Neuronal stem cell (in vitro differentiated cells): ENCODE measurements at regions not wholly inside any gene's neighbourhood (a gene's known extent, or its start where the extent isn't known, plus 50 kb on each side); places are given as distances from the start of the nearest gene placed in this dataset.

ENCODE experiments used
- DNase-seq: peaks from one replicate; pipeline ENCODE4 v3.0.0-alpha.2; 2013; ENCODE audit warnings: low spot score
- H2AFZ ChIP-seq: one replicate; pipeline ENCODE4 v1.6.1; 2013; ENCODE audit warnings: mild to moderate bottlenecking, low read length, inconsistent platforms
- H2AK5ac ChIP-seq: 2 replicates; pipeline ENCODE4 v1.6.1; 2013; ENCODE audit warnings: low read depth, mild to moderate bottlenecking, inconsistent platforms, low read length, moderate library complexity, mixed read lengths
- H2BK120ac ChIP-seq: 2 replicates; pipeline ENCODE4 v1.6.1; 2013; ENCODE audit warnings: low read depth, mild to moderate bottlenecking, inconsistent platforms, low read length, moderate library complexity, mixed read lengths
- H2BK12ac ChIP-seq: one replicate; pipeline ENCODE4 v1.6.1; 2013; ENCODE audit warnings: low read length, inconsistent platforms
- H2BK15ac ChIP-seq: 2 replicates; pipeline ENCODE4 v1.6.1; 2013; ENCODE audit warnings: mild to moderate bottlenecking, low read length, inconsistent platforms, mixed read lengths
- H2BK5ac ChIP-seq: one replicate; pipeline ENCODE4 v1.6.1; 2013; ENCODE audit warnings: inconsistent platforms, mild to moderate bottlenecking, low read length, moderate library complexity
- H3K14ac ChIP-seq: one replicate; pipeline ENCODE4 v1.6.1; 2013; ENCODE audit warnings: low read length, inconsistent platforms
- H3K18ac ChIP-seq: 2 replicates; pipeline ENCODE4 v1.6.1; 2013; ENCODE audit warnings: low read length, inconsistent platforms
- H3K23ac ChIP-seq: 2 replicates; pipeline ENCODE4 v1.6.1; 2013; ENCODE audit warnings: low read depth, mild to moderate bottlenecking, mixed read lengths, low read length, inconsistent platforms; ENCODE audit not compliant: poor library complexity
- H3K27ac ChIP-seq: replicated peaks from 3 replicates; pipeline ENCODE4 v1.5.1; 2013; ENCODE audit warnings: low read length, inconsistent platforms
- H3K27me3 ChIP-seq, 3 experiments: 2 replicates each; pipeline ENCODE4 v1.6.1; 2013; ENCODE audit warnings: low read length in 3 of 3, mild to moderate bottlenecking in 2 of 3, inconsistent platforms in 1 of 3, low read depth in 1 of 3, mixed read lengths in 1 of 3, moderate library complexity in 1 of 3; ENCODE audit not compliant: control insufficient read depth in 3 of 3, insufficient read depth in 3 of 3
- H3K36me3 ChIP-seq, 2 donors: replicated peaks in 1 of 2; 2 replicates each; pipeline ENCODE4 v1.6.1; 2013; ENCODE audit warnings: low read length in 2 of 2; ENCODE audit not compliant: control insufficient read depth in 2 of 2, insufficient read depth in 2 of 2
- H3K4ac ChIP-seq: 2 replicates; pipeline ENCODE4 v1.6.1; 2013; ENCODE audit warnings: inconsistent platforms, mild to moderate bottlenecking, low read length, moderate library complexity
- H3K4me1 ChIP-seq, 2 donors: 1 replicate in 1 of 2; 2 replicates in 1 of 2; pipeline ENCODE4 v1.6.1; 2013; ENCODE audit warnings: low read length in 2 of 2, low read depth in 1 of 2; ENCODE audit not compliant: control insufficient read depth in 2 of 2, insufficient read depth in 1 of 2
- H3K4me2 ChIP-seq: one replicate; pipeline ENCODE4 v1.6.1; 2013; ENCODE audit warnings: mild to moderate bottlenecking, low read length, inconsistent platforms; ENCODE audit not compliant: insufficient read depth, poor library complexity, severe bottlenecking
- H3K4me3 ChIP-seq, 2 donors: 2 replicates each; pipeline ENCODE4 v1.5.1; 2013; ENCODE audit warnings: low read length in 2 of 2, mild to moderate bottlenecking in 2 of 2, inconsistent platforms in 1 of 2, moderate library complexity in 1 of 2
- H3K79me1 ChIP-seq: one replicate; pipeline ENCODE4 v1.6.1; 2013; ENCODE audit warnings: low read depth, mild to moderate bottlenecking, inconsistent platforms, low read length, moderate library complexity
- H3K9ac ChIP-seq: one replicate; pipeline ENCODE4 v1.6.1; 2013; ENCODE audit warnings: mild to moderate bottlenecking, low read depth, low read length, inconsistent platforms; ENCODE audit not compliant: poor library complexity
- H3K9me3 ChIP-seq, 2 donors: replicated peaks in 1 of 2; 2 replicates each; pipeline versions ENCODE3 to v1.6.1; 2013; ENCODE audit warnings: low read length in 2 of 2, mild to moderate bottlenecking in 2 of 2, inconsistent platforms in 1 of 2, low read depth in 1 of 2, mixed read lengths in 1 of 2, moderate library complexity in 1 of 2; ENCODE audit not compliant: control insufficient read depth in 2 of 2, insufficient read depth in 1 of 2
- H4K8ac ChIP-seq: one replicate; pipeline ENCODE4 v1.6.1; 2013; ENCODE audit warnings: low read depth, mild to moderate bottlenecking, inconsistent platforms, low read length, moderate library complexity
- H4K91ac ChIP-seq: one replicate; pipeline ENCODE4 v1.6.1; 2013; ENCODE audit warnings: low read length, low read depth, mild to moderate bottlenecking, inconsistent platforms; ENCODE audit not compliant: poor library complexity
- WGBS, 2 donors: extraction: QIAGEN DNeasy Blood & Tissue Kit; methylation state at CpG; one replicate each; pipeline ENCODE4 v1.1.7; 2013; ENCODE audit warnings: missing lambda C conversion rate in 2 of 2, mixed read lengths in 1 of 2; ENCODE audit not compliant: insufficient read length in 2 of 2, insufficient replicate concordance in 1 of 2; ENCODE audit errors: extremely low coverage in 2 of 2; 5-methylcytosine and 5-hydroxymethylcytosine counted together

- Histone ChIP-seq H2BK15ac (no peak overlapping the region), H3K4me3 (no peak overlapping the region), H3K4ac (no peak overlapping the region), H3K9ac (no peak overlapping the region), H3K4me1 (no peaks in the 10 kb centered on the region), H3K18ac (no peak overlapping the region), H3K79me1 (no peaks in the 10 kb centered on the region), H3K23ac (no peak overlapping the region), H4K91ac (no peak overlapping the region), H2AK5ac (no peak overlapping the region), H3K36me3 (no peaks in the 10 kb centered on the region), H3K14ac (no peak overlapping the region), H2AFZ (no peak overlapping the region), H3K27me3 (no peaks in the 10 kb centered on the region), H2BK120ac (no peak overlapping the region), H2BK12ac (no peak overlapping the region), H4K8ac (no peak overlapping the region), H3K9me3 (peaks cover 0 to 3% of the 10 kb centered on the region in 2 donors), H3K27ac (no peak overlapping the region), H3K4me2 (no peak overlapping the region), H2BK5ac (no peak overlapping the region)
- no peak for DNase-seq
- WGBS, 2 donors = no CpG with 5 or more reads among the region's 5 CpGs
These were observed 355.0 kb downstream of the RAB28 start for GRCh38 chr4:13129095-13129494.

GRCh38 chr4:13126976-13127910, 356.9 kb downstream of the RAB28 start:
- Histone ChIP-seq H2AFZ (no peak overlapping the region), H2BK15ac (no peak overlapping the region), H3K4ac (no peak overlapping the region), H3K14ac (no peak overlapping the region), H3K23ac (no peak overlapping the region), H2AK5ac (no peak overlapping the region), H4K91ac (no peak overlapping the region), H3K4me2 (no peak overlapping the region), H2BK120ac (no peak overlapping the region), H3K27ac (no peak overlapping the region), H3K4me1 (no peaks in the 10 kb centered on the region), H3K79me1 (no peaks in the 10 kb centered on the region), H3K36me3 (no peaks in the 10 kb centered on the region), H3K4me3 (no peak overlapping the region), H3K18ac (no peak overlapping the region), H2BK12ac (no peak overlapping the region), H3K27me3 (no peaks in the 10 kb centered on the region), H2BK5ac (no peak overlapping the region), H4K8ac (no peak overlapping the region), H3K9ac (no peak overlapping the region), H3K9me3 (no peaks in the 10 kb centered on the region)
- DNase-seq = no peak
- no CpG with 5 or more reads among the region's 7 CpGs for WGBS, 2 donors

- Histone ChIP-seq H3K23ac (no peak overlapping the region), H3K79me1 (no peaks in the 10 kb centered on the region), H4K8ac (no peak overlapping the region), H3K9ac (no peak overlapping the region), H3K18ac (no peak overlapping the region), H3K4me2 (no peak overlapping the region), H3K14ac (no peak overlapping the region), H3K4ac (no peak overlapping the region), H2BK5ac (no peak overlapping the region), H2AFZ (no peak overlapping the region), H2BK12ac (no peak overlapping the region), H3K27me3 (no peaks in the 10 kb centered on the region), H2BK120ac (no peak overlapping the region), H3K4me3 (no peak overlapping the region), H3K27ac (no peak overlapping the region), H2BK15ac (no peak overlapping the region), H4K91ac (no peak overlapping the region), H2AK5ac (no peak overlapping the region), H3K4me1 (no peaks in the 10 kb centered on the region), H3K36me3 (no peaks in the 10 kb centered on the region), H3K9me3 (no peaks in the 10 kb centered on the region)
- no CpG with 5 or more reads among the region's 2 CpGs for WGBS, 2 donors
- no peak for DNase-seq
These were observed 365.5 kb downstream of the RAB28 start for GRCh38 chr4:13118633-13119032.

DNA sequence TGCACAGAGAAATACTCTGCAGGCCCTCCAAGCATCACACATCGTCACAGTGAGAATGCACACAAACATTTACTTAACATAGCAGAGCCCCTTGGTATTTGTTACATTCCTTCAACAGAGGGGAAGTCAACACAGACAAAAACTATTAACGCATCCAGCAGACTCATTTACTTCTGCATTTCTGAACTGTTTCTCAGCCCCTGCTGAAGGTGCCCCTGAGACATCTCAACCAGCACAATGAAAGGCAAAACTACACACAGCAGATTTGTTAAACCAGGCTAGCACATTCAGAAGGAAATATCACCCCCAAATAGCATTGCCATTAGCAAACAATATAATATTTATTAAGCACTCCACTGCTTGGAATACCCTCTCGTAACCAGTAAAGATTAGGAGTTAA, 367.0 kb downstream of the RAB28 start:
- H3K36me3 ChIP-seq = no peaks in the 10 kb centered on the region
- no CpG with 5 or more reads among the region's 3 CpGs for WGBS, 2 donors

More for the DNA sequence above, 367.0 kb downstream of the RAB28 start:
- H2BK5ac ChIP-seq = no peak overlapping the region
- DNase-seq = no peak
- no peak overlapping the region for H2BK12ac ChIP-seq
- no peak overlapping the region for H3K4me3 ChIP-seq
- H3K27ac ChIP-seq = no peak overlapping the region
- no peak overlapping the region for H3K23ac ChIP-seq
- H3K9me3 ChIP-seq = peaks cover 0 to 4% of the 10 kb centered on the region in 2 donors
- no peak overlapping the region for H3K14ac ChIP-seq
- no peak overlapping the region for H2AFZ ChIP-seq
- H4K91ac ChIP-seq = no peak overlapping the region
- no peaks in the 10 kb centered on the region for H3K27me3 ChIP-seq
- no peak overlapping the region for H3K9ac ChIP-seq
- no peak overlapping the region for H2AK5ac ChIP-seq
- H3K4me1 ChIP-seq = no peaks in the 10 kb centered on the region
- no peak overlapping the region for H3K4me2 ChIP-seq
- no peak overlapping the region for H3K18ac ChIP-seq
- H3K4ac ChIP-seq = no peak overlapping the region
- no peak overlapping the region for H2BK120ac ChIP-seq
- H4K8ac ChIP-seq = no peak overlapping the region
- H3K79me1 ChIP-seq = no peaks in the 10 kb centered on the region
- H2BK15ac ChIP-seq = no peak overlapping the region
